Upper lobe of right lung (tissue), 1 donor: ENCODE measurements at regions not wholly inside any gene's neighbourhood (a gene's known extent, or its start where the extent isn't known, plus 50 kb on each side); places are given as distances from the start of the nearest gene placed in this dataset.
"Not testable (repeated sequence)": the region's sequence is repeated elsewhere in the genome, so short reads cannot be mapped to it uniquely, and the experiment has no call there.

Source experiments
- ATAC-seq: fragments of 200-7000 bp; cut with Tn5 transposase; one replicate; pipeline ENCODE4 v1.9.1; 2020; ENCODE audit warnings: mild to moderate bottlenecking, moderate library complexity
- DNase-seq: peaks from one replicate; pipeline ENCODE4 v3.0.0-alpha.2; 2020
- H3K27ac ChIP-seq: fragments of 200-600 bp; one replicate; pipeline ENCODE4 v1.8.0; 2022
- H3K27me3 ChIP-seq: fragments of 200-600 bp; one replicate; pipeline ENCODE4 v1.8.0; 2022; ENCODE audit warnings: mild to moderate bottlenecking
- H3K36me3 ChIP-seq: fragments of 200-600 bp; one replicate; pipeline ENCODE4 v1.8.0; 2022
- H3K4me1 ChIP-seq: fragments of 200-600 bp; one replicate; pipeline ENCODE4 v1.8.0; 2022
- H3K4me3 ChIP-seq: fragments of 200-600 bp; one replicate; pipeline ENCODE4 v1.8.0; 2022; ENCODE audit warnings: mild to moderate bottlenecking
- H3K9me3 ChIP-seq: fragments of 200-600 bp; one replicate; pipeline ENCODE4 v1.8.0; 2022
- CTCF ChIP-seq: fragments of 200-600 bp; IDR thresholded peaks from one replicate; pipeline ENCODE4 v1.8.0; 2022; ENCODE audit warnings: antibody characterized with exemption
- intact Hi-C: fragments of 100-400 bp; cut with DNase I; formaldehyde crosslinking; loops from one replicate; pipeline ENCODE4 v1.11.0; 2022
- donor health status: DM: no; HTN: yes; CAD: no; lungs with severe emphysema.

- Histone ChIP-seq H3K4me3 (no peak overlapping the region), H3K36me3 (no peaks in the 10 kb centered on the region), H3K9me3 (no peaks in the 10 kb centered on the region), H3K4me1 (no peaks in the 10 kb centered on the region), H3K27me3 (peaks cover 3% of the 10 kb centered on the region), H3K27ac (no peak overlapping the region)
- intact Hi-C loops, result no loop called here
- ATAC-seq (no peak), DNase-seq (no peak)
- TF ChIP-seq CTCF, result no peak
These were observed 121.3 kb downstream of the RAMP3 start for GRCh38 chr7:45278763-45279398.

DNA sequence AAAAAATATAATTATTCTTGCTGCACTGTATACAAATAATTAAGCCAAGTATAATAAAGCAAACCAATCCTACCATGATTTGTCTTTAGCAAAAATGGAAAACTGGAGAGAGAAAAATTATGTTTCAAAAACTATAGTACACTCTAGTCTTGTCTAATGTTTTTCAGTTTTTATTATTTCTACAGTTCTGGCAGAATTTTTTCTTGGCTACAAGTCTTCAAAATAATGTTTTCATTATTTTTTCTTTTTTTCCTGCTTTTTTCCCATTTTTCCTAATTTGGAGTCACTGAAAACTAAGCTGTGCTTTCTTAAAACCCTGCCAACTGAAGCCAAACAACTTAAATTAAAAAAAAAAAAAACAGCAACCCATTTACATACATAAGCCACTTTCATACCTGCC is 132.0 kb downstream of the RAMP3 start:
- H3K36me3 ChIP-seq, H3K4me1 ChIP-seq, intact Hi-C loops, ATAC-seq, H3K27ac ChIP-seq, H3K4me3 ChIP-seq, H3K27me3 ChIP-seq, DNase-seq: not testable (repeated sequence)
- H3K9me3 ChIP-seq, result peaks cover 10% of the 10 kb centered on the region

GRCh38 chr7:45290880-45291279 is 133.3 kb downstream of the RAMP3 start:
- ATAC-seq, result no peak
- DNase-seq, result no peak
- Histone ChIP-seq H3K27me3 (no peaks in the 10 kb centered on the region), H3K4me1 (no peaks in the 10 kb centered on the region), H3K27ac (no peak overlapping the region), H3K4me3 (no peak overlapping the region), H3K36me3 (no peaks in the 10 kb centered on the region), H3K9me3 (peaks cover 10% of the 10 kb centered on the region)
- no peak for TF ChIP-seq CTCF
- intact Hi-C loops, result no loop called here

DNA sequence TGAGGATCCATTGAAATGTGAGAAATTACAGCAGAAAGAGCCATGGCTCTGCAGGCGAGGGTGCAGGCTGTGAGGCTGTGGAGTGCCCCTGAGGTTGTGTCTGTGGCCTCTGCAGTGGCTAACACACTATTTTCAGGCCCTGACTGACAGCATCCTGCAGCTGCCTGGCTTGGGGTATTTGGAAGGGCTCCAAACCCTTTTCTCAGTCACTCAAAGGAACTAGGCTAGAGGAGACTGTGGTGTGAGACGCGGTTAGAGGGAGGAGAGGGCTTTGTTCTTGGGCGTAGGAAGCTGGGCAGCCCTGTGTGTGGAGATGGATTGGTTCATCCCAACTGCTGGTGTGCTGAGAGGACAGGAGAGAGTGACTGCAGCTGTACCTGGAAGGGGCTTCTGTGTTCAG is 134.9 kb downstream of the RAMP3 start:
- no peak for ATAC-seq
- no peak for TF ChIP-seq CTCF
- intact Hi-C loops, result no loop called here

DNA sequence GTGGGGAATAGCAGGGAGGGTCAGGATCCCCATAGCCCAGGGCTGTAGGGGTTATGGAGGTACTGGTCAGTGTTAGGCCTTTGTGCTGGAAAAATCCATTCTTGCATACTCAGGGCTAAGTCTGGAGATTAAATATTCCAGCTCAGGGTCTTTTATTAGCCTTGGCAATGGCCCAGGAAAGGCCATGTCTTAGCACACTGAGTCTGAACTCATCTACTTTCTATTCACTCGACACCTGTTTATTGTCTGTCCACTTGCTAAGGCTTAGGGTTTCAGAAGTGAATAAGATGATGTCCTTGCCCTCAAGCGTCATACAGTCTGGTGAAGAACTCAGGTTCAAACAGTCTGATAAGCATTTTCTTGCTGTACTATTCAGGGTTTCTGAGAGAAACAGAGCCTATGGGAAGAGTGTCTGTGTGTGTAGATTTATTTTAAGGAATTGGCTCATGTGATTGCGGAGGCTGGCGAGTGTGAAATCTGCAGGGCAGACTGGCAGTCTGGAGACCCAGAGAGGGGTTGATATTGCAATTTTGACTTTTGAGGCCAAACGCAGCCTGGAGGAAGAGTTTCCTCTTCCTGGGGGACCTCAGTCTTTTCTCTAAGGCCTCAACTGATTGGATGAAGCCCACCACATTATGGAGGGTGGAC is 135.8 kb downstream of the RAMP3 start:
- TF ChIP-seq CTCF, result no peak
- Histone ChIP-seq H3K36me3 (no peaks in the 10 kb centered on the region), H3K9me3 (peaks cover 5% of the 10 kb centered on the region), H3K27ac (no peak overlapping the region), H3K27me3 (no peaks in the 10 kb centered on the region), H3K4me3 (no peak overlapping the region), H3K4me1 (no peaks in the 10 kb centered on the region)
- ATAC-seq (no peak), DNase-seq (no peak)
- intact Hi-C loops, result no loop called here

More for the DNA sequence above, 134.9 kb downstream of the RAMP3 start:
- no peaks in the 10 kb centered on the region for H3K4me1 ChIP-seq
- H3K36me3 ChIP-seq, result no peaks in the 10 kb centered on the region
- no peak overlapping the region for H3K4me3 ChIP-seq
- H3K27me3 ChIP-seq, result no peaks in the 10 kb centered on the region
- DNase-seq, result no peak
- H3K9me3 ChIP-seq, result peaks cover 10% of the 10 kb centered on the region
- H3K27ac ChIP-seq, result no peak overlapping the region

DNA sequence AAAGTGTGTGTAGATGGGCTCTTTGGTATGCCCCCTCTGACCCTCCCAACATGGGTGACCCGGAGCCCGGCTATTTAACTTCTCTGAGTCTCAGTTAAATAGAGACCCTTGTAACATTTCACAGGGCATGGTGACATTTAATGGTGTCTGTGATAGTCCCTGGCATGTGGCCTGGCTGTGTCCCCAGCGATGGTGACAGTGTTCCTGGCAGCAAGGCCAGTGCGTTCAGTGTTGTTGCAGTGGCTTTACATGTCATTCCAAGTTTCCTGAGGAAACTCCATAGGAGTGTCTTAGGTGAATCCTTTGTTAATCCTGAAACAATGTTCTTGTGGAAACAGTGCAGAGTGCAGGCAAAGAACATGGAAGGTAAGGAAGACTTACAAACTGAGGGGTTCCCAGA is 137.0 kb downstream of the RAMP3 start:
- Histone ChIP-seq H3K4me1 (no peaks in the 10 kb centered on the region), H3K9me3 (no peaks in the 10 kb centered on the region), H3K36me3 (no peaks in the 10 kb centered on the region), H3K4me3 (no peak overlapping the region), H3K27ac (no peak overlapping the region), H3K27me3 (no peaks in the 10 kb centered on the region)
- ATAC-seq (no peak), DNase-seq (no peak)
- intact Hi-C loops, result no loop called here
- TF ChIP-seq CTCF, result no peak
